ENCODE measurements at regions not wholly inside any gene's neighbourhood (a gene's known extent, or its start where the extent isn't known, plus 50 kb on each side); places are given as distances from the start of the nearest gene placed in this dataset.

- no peak overlapping the region for H4K8ac ChIP-seq (ENCODE audit: low read depth in 2 of 2, low read length in 2 of 2)
- H2BK120ac ChIP-seq (ENCODE audit: low read depth, low read length) = no peak overlapping the region
- H3K9me3 ChIP-seq (ENCODE audit: control insufficient read depth, insufficient read depth, low read length) = peaks cover 2% of the 10 kb centered on the region
- WGBS, 2 experiments (ENCODE audit: extremely low coverage in 2 of 2, insufficient read length in 1 of 2) = 62% methylated on average over 2 of the region's 4 CpGs; no CpG with 5 or more reads in 1 of the 2 experiments
- H3K27ac ChIP-seq (ENCODE audit: insufficient read depth, low read length) = no peak overlapping the region
- H3K4me2 ChIP-seq (ENCODE audit: low read depth, low read length) = no peak overlapping the region
- intact Hi-C loops (cut with micrococcal nuclease) = no loop called here
- dilution Hi-C loops (cut with HindIII; ENCODE audit: low sequenced_read_pairs, unreplicated experiment) = no loop called here
- DNase-seq (no peak), ATAC-seq (ENCODE audit: low read depth) (no peak)
- no peak overlapping the region for H3K4me3 ChIP-seq (ENCODE audit: insufficient read depth, low read depth, low read length)
- H3K36me3 ChIP-seq (ENCODE audit: control insufficient read depth, insufficient read depth, low read length) = no peaks in the 10 kb centered on the region
- ChIA-PET POLR2A (ENCODE audit: unreplicated experiment) (no interaction called here), CTCF (no interaction called here)
- H2AFZ ChIP-seq (replicated peaks; ENCODE audit: low read length, poor library complexity) = no peak overlapping the region
- H3K14ac ChIP-seq (replicated peaks; ENCODE audit: low read depth, low read length) = no peak overlapping the region
- TF ChIP-seq NFE2L2 (IDR thresholded peaks at IDR 0.05; ENCODE audit: low read depth, low read length) (no peak), POLR2A (IDR thresholded peaks at IDR 0.05; ENCODE audit: low read depth, low read length) (no peak), MAZ (IDR thresholded peaks at IDR 0.05; ENCODE audit: borderline replicate concordance, low read depth, low read length) (no peak), CHD1 (IDR thresholded peaks at IDR 0.05; ENCODE audit: low read depth, low read length) (no peak), MXI1 (IDR thresholded peaks at IDR 0.05; ENCODE audit: borderline replicate concordance, low read depth, low read length) (no peak), MAFK (IDR thresholded peaks at IDR 0.05; ENCODE audit: low read depth, low read length) (no peak), RCOR1 (IDR thresholded peaks at IDR 0.05; ENCODE audit: insufficient replicate concordance, low read length) (no peak), FOS (IDR thresholded peaks at IDR 0.05; ENCODE audit: low read depth, low read length) (no peak)
- TF ChIP-seq, protein P1, sequence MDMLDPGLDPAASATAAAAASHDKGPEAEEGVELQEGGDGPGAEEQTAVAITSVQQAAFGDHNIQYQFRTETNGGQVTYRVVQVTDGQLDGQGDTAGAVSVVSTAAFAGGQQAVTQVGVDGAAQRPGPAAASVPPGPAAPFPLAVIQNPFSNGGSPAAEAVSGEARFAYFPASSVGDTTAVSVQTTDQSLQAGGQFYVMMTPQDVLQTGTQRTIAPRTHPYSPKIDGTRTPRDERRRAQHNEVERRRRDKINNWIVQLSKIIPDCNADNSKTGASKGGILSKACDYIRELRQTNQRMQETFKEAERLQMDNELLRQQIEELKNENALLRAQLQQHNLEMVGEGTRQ (IDR thresholded peaks at IDR 0.05; ENCODE audit: low read depth, low read length) = no peak
- TF ChIP-seq, protein P2, sequence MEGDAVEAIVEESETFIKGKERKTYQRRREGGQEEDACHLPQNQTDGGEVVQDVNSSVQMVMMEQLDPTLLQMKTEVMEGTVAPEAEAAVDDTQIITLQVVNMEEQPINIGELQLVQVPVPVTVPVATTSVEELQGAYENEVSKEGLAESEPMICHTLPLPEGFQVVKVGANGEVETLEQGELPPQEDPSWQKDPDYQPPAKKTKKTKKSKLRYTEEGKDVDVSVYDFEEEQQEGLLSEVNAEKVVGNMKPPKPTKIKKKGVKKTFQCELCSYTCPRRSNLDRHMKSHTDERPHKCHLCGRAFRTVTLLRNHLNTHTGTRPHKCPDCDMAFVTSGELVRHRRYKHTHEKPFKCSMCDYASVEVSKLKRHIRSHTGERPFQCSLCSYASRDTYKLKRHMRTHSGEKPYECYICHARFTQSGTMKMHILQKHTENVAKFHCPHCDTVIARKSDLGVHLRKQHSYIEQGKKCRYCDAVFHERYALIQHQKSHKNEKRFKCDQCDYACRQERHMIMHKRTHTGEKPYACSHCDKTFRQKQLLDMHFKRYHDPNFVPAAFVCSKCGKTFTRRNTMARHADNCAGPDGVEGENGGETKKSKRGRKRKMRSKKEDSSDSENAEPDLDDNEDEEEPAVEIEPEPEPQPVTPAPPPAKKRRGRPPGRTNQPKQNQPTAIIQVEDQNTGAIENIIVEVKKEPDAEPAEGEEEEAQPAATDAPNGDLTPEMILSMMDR (conservative IDR thresholded peaks at IDR 0.05; ENCODE audit: low read depth, low read length) = no peak
- H2AK9ac ChIP-seq (replicated peaks; ENCODE audit: low read depth, low read length, poor library complexity) = no peak overlapping the region
- BruUV-seq (replicated peaks) = no TSS peak
- no peak overlapping the region for H3K18ac ChIP-seq (ENCODE audit: low read depth, low read length)
- H2BK15ac ChIP-seq (ENCODE audit: low read depth, low read length) = no peak overlapping the region
- no peak overlapping the region for H4K91ac ChIP-seq (ENCODE audit: insufficient read depth, low read depth, low read length)
- no peaks in the 10 kb centered on the region for H4K20me1 ChIP-seq (ENCODE audit: insufficient read depth, low read length)
- in situ Hi-C loops (cut with MboI; ENCODE audit: low sequenced_read_pairs) = no loop called here
- H2BK20ac ChIP-seq (ENCODE audit: low read depth, low read length) = no peak overlapping the region
- H3K9ac ChIP-seq (ENCODE audit: low read depth, low read length) = no peak overlapping the region
- H3K27me3 ChIP-seq (ENCODE audit: control insufficient read depth, insufficient read depth, low read length) = no peaks in the 10 kb centered on the region
- no peak overlapping the region for H2BK5ac ChIP-seq (ENCODE audit: low read depth, low read length, poor library complexity, severe bottlenecking)
- H3K79me1 ChIP-seq (ENCODE audit: low read depth in 1 of 2, low read length in 2 of 2) = no peaks in the 10 kb centered on the region
- no peak overlapping the region for H4K5ac ChIP-seq (ENCODE audit: low read depth, low read length)
- H3K9me1 ChIP-seq (ENCODE audit: insufficient read depth, low read length) = no peaks in the 10 kb centered on the region
- H3K4ac ChIP-seq (ENCODE audit: low read depth, low read length) = no peak overlapping the region
- no peak overlapping the region for H3K23ac ChIP-seq (ENCODE audit: low read depth, low read length)
- no peak overlapping the region for H3K56ac ChIP-seq (ENCODE audit: extremely low read depth, insufficient read depth, low read length)
- no peak overlapping the region for H2AK5ac ChIP-seq (ENCODE audit: low read depth, low read length)
- H3K4me1 ChIP-seq (ENCODE audit: control insufficient read depth, insufficient read depth, low read length) = no peaks in the 10 kb centered on the region
These were observed 824.2 kb upstream of the COBL start for GRCh38 chr7:52140851-52141250.
